ENCODE measurements at regions not wholly inside any gene's neighbourhood (a gene's known extent, or its start where the extent isn't known, plus 50 kb on each side); places are given as distances from the start of the nearest gene placed in this dataset.

DNA sequence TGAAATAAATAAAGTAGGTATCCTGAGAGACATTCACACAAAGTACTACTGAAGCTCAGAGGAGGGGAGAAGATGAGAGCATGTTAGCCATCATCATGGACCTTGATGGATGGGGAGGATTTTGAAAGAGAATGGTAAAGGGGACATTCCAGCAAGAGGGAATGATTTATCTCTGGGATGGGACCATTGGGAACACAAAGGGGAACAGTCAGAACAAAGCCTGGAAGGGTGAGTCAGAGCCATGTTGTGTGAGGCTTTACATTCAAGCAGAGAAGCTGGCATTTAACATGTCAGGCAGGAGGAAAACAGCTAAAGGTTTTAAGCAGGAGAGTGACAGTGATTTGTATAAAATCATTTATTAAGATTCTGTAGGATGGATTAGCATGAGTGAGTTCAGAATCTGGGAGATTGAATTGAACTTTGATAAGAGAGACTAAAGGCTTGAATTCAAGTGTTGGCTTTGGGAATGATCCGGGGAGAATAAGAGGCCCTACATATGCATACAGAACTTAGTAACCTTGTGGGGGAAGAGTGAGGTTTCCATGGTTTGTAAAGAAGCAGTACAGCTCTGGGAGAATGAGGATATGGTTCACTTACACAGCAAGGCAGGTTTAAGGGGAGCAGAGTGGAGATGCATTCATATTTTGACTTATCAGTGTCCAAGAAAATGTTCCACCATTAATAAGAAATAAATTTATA lies 174.4 kb downstream of the SYT10 start:
- ChIA-PET CTCF (no interaction called here), POLR2A (no interaction called here)
- TF ChIP-seq, protein P1, sequence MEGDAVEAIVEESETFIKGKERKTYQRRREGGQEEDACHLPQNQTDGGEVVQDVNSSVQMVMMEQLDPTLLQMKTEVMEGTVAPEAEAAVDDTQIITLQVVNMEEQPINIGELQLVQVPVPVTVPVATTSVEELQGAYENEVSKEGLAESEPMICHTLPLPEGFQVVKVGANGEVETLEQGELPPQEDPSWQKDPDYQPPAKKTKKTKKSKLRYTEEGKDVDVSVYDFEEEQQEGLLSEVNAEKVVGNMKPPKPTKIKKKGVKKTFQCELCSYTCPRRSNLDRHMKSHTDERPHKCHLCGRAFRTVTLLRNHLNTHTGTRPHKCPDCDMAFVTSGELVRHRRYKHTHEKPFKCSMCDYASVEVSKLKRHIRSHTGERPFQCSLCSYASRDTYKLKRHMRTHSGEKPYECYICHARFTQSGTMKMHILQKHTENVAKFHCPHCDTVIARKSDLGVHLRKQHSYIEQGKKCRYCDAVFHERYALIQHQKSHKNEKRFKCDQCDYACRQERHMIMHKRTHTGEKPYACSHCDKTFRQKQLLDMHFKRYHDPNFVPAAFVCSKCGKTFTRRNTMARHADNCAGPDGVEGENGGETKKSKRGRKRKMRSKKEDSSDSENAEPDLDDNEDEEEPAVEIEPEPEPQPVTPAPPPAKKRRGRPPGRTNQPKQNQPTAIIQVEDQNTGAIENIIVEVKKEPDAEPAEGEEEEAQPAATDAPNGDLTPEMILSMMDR (IDR thresholded peaks at IDR 0.05; ENCODE audit: control extremely low read depth, extremely low read depth, low read depth, missing control alignments) = no peak
- no peak for DNase-seq (ENCODE audit: extremely low spot score)

- TF ChIP-seq, protein P1 (IDR thresholded peaks at IDR 0.05; ENCODE audit: control extremely low read depth, extremely low read depth, low read depth, missing control alignments) = no peak
- ChIA-PET POLR2A (no interaction called here), CTCF (no interaction called here)
- DNase-seq (ENCODE audit: extremely low spot score) = no peak
Observed at GRCh38 chr12:33253178-33253577, 186.4 kb downstream of the SYT10 start.

DNA sequence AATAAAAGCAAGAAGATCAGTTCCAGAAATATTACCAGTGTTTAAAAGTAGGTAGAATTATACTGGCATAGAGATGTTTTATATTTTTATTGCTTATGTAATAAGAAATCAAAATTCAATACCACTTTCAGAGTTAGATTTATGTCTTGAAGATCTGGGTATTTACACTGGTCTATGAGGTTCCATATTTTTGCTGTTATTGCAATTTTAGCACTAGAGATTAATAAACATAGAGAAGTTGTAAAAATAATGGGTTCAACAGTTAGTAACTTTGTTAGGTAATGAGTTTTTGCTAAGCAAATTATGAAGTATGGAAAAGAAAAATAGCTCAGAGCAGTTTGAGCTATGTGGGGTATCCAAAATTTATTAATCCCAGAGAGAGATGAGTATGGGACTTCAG lies 188.1 kb downstream of the SYT10 start:
- TF ChIP-seq, protein P1 (IDR thresholded peaks at IDR 0.05; ENCODE audit: control extremely low read depth, extremely low read depth, low read depth, missing control alignments) = no peak
- ChIA-PET CTCF (no interaction called here), POLR2A (no interaction called here)
- DNase-seq (ENCODE audit: extremely low spot score) = no peak

DNA sequence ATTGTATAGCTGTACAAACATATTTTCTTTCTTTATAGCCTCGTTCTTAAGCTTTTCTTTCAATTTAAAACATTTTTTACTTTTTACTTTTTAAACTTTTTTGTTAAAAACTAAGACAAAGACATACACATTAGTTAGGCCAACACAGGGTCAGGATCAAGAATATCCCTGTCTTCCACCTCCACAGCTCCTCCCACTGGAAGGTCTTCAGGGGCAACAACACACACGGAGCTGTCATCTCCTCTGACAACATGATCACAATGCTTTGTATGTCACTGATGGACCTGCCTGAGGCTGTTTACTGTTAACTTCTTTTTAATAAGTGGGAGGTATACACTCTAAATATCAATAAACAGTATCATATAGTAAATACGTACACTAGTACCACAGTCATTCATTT lies 191.3 kb downstream of the SYT10 start:
- CTCF ChIA-PET = interaction anchor here (0.8 to 1.1 kb wide), 2 partner anchors 25 to 26 kb away, joined by 3 read pairs; no protein-coding TSS in a partner anchor

GRCh38 chr12:33247625-33248024 lies 192.0 kb downstream of the SYT10 start:
- ChIA-PET POLR2A (no interaction called here), CTCF (interaction anchor here (0.8 to 1.1 kb wide), 2 partner anchors 24 to 26 kb away, joined by 3 read pairs; no protein-coding TSS in a partner anchor)
- TF ChIP-seq, protein P1 (IDR thresholded peaks at IDR 0.05; ENCODE audit: control extremely low read depth, extremely low read depth, low read depth, missing control alignments) = no peak
- DNase-seq (ENCODE audit: extremely low spot score) = no peak

More for the DNA sequence above, 191.3 kb downstream of the SYT10 start:
- POLR2A ChIA-PET = no interaction called here
- DNase-seq (ENCODE audit: extremely low spot score) = no peak
- TF ChIP-seq, protein P1 (IDR thresholded peaks at IDR 0.05; ENCODE audit: control extremely low read depth, extremely low read depth, low read depth, missing control alignments) = no peak

- TF ChIP-seq, protein P1 (IDR thresholded peaks at IDR 0.05; ENCODE audit: control extremely low read depth, extremely low read depth, low read depth, missing control alignments) = no peak
- ChIA-PET CTCF (no interaction called here), POLR2A (no interaction called here)
- no peak for DNase-seq (ENCODE audit: extremely low spot score)
Observed at GRCh38 chr12:33245434-33245833, 194.2 kb downstream of the SYT10 start.

All from GM10248 (cell line).